EL (cell line): ENCODE measurements at regions not wholly inside any gene's neighbourhood (a gene's known extent, or its start where the extent isn't known, plus 50 kb on each side); places are given as distances from the start of the nearest gene placed in this dataset.

Experiments used
- DNase-seq: peaks from one replicate; pipeline ENCODE4 v3.0.0-alpha.2; 2016

DNA sequence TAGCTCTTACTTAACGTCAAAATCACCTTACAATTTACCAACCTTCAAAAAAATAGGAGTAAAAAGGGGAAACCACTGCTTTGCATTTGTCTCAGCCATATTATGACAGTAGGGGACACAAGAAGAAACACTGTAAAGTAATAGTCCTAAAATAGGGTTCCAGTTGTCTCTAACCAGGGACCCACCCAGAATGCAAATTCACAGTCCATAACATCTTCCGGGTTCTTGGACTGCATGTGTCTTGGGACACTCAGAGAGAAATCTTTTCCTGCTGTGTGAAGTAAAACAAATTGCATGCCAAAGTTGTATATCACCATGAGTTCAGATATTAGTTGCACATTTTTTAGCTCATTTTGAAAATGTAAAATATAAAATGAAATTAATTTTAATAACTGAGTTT is 69.8 kb upstream of the PGR start:
- DNase-seq = no peak

DNA sequence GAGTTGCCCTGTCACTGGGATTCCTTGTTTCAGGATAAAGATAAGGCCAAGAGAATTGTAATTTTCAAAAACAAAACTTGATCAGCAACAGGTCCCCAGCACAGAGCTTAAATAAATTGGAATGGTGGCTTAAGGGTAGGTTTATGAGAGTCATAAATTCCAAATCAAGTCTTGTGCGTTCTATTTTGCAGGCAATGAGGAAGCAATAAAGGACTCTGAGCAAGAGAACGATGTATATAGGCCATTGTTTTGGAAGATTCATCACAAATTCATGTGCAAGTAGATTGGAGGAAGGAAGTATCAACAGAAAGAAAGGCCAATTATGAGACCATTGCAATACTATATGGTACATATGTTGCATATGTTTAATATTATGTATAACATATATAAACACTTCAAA is 65.7 kb upstream of the PGR start:
- DNase-seq = no peak

DNA sequence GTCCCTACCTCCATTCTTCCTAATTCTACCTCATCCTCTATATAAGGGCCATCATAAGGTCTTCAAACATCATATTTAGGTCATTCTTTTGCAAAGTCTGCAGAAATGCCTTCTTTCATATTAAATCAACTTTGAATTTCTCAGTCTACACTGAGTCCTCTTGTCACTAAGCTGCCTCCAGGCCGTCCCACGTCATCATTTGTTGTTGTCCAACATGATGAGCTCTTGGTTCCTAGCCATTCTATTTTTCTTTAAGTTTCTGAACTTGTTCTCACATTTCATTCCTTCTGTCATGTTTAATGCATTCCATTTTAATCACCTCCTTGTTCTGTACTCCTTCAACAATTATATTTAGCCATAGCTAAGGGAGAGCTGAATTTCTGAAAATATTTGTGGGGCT is 59.2 kb upstream of the PGR start:
- DNase-seq = no peak

DNA sequence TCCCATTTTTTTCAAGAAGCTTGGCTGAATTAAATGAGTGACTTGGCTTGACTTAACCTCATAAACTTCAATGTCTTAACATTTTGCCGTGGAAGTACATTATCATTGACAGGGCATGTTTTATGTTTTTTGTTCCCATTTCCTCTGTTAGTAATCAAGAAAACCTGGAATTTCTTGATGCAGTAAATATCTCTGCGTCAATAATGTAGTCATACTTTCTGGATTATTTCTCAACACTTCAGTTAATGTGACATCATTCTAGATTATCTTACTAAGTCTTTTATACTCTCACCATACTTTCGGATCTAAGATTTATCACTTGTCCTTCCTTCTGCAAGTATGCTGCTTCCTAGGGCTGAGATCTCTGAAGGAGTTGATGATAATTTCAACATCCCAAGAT is 58.6 kb upstream of the PGR start:
- no peak for DNase-seq

DNA sequence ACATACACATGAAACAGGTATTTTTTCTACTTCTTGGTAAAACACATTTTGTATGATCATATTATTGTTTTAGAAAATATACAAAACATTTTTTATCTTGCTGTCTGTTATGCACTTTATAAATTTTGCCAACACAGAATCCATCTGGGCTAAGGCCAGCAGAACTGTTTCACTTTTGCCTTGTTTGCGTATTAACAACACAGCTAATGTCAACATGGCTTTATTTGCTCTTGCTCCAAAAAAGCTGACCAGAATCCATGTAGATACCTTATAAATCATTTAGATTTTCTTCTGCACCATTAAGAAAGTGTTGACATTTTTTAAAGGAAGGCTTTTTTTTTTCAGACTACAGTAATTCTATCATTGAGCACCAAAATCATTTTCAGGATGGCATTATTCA is 58.1 kb upstream of the PGR start:
- no peak for DNase-seq

DNA sequence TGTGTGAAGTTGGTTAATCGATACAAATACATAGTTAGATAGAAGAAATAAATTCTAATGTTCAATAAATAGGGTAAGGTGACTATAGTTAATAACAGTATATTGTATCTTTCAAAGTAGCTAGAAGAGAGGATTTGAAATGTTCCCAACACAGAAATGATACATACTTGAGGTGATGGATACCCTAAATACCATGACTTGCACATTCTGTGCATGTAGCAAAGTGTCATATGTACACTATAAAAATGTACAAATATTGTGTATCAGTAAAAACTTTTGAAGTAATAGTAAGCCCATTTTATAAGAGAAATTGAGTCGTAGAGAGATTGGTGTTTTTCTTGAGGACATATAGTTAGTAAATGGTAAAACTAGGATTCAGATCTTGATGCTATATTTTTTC is 56.4 kb upstream of the PGR start:
- no peak for DNase-seq

DNA sequence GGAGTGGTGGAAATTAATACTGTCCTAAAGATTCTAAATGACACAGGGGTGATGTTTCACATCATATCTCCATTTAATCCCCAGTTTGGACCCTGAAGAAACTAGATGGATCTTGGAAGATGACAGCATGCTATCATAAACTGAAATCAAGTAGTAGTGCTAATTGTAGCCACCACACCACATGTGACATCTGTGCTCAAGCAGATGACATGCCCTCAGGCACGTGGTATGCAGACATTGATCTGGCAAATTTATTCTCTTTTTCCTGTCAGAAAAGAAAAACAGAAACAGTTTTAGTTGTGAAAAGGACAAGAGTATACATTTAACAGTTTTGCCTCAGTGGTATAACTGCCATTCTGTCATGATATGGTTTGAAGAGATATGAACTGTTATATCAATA is 52.9 kb upstream of the PGR start:
- DNase-seq = no peak

DNA sequence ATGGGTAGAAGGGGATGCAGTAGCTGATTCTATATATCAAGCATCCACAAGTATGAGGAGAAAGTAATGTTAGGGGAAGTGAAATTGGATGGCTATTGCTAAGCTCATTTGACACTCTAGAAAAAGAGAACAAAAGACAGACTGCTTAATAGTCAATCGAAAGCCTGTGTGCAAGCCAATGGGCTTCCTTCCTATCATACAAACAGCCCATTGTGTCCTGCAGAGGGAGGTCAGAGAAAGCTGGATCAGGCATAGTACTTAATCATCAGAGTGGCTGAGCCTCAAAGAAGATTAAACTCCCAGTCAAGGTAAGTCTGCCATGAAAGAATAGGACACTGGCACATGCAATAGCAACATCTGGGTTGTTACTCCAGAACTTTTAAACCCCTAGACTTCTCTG is 50.9 kb upstream of the PGR start:
- DNase-seq = no peak
